GM12875 (cell line): ENCODE measurements at regions not wholly inside any gene's neighbourhood (a gene's known extent, or its start where the extent isn't known, plus 50 kb on each side); places are given as distances from the start of the nearest gene placed in this dataset.

Experiments
- H3K4me3 ChIP-seq: one replicate; pipeline ENCODE4 v1.5.1; 2011; ENCODE audit warnings: low read depth, low read length, control low read depth
- CTCF ChIP-seq: IDR thresholded peaks from 2 replicates; pipeline ENCODE4 v1.5.1; 2011; ENCODE audit warnings: low read depth, mild to moderate bottlenecking, control low read depth, inconsistent platforms, low read length, moderate library complexity, borderline replicate concordance; ENCODE audit not compliant: insufficient read depth

GRCh38 chr18:44080054-44080453 lies 600.6 kb upstream of the SETBP1 start:
- no peak for TF ChIP-seq CTCF
- H3K4me3 ChIP-seq, result no peak overlapping the region

- TF ChIP-seq CTCF, result no peak
- no peak overlapping the region for H3K4me3 ChIP-seq
Observed at GRCh38 chr18:44089732-44090131, 591.0 kb upstream of the SETBP1 start.

- TF ChIP-seq CTCF, result no peak
- no peak overlapping the region for H3K4me3 ChIP-seq
Observed at GRCh38 chr18:44090453-44090852, 590.2 kb upstream of the SETBP1 start.

GRCh38 chr18:44093253-44093652 lies 587.4 kb upstream of the SETBP1 start:
- no peak overlapping the region for H3K4me3 ChIP-seq
- TF ChIP-seq CTCF, result no peak

GRCh38 chr18:44096016-44096415 lies 584.7 kb upstream of the SETBP1 start:
- no peak overlapping the region for H3K4me3 ChIP-seq
- no peak for TF ChIP-seq CTCF

GRCh38 chr18:44098551-44099098 lies 582.1 kb upstream of the SETBP1 start:
- TF ChIP-seq CTCF, result peak; percentile 29; the same call in 1 of the 2 replicates
- H3K4me3 ChIP-seq, result no peak overlapping the region

- no peak overlapping the region for H3K4me3 ChIP-seq
- TF ChIP-seq CTCF, result no peak
Observed at GRCh38 chr18:44107187-44107586, 573.5 kb upstream of the SETBP1 start.
